NCI-H2107 (cell line): ENCODE measurements at regions not wholly inside any gene's neighbourhood (a gene's known extent, or its start where the extent isn't known, plus 50 kb on each side); places are given as distances from the start of the nearest gene placed in this dataset.
"Not testable (repeated sequence)": the region's sequence is repeated elsewhere in the genome, so short reads cannot be mapped to it uniquely, and the experiment has no call there.

Source experiments
- DNase-seq: peaks from one replicate; lab custom pipeline; 2025; lab: John Stamatoyannopoulos, UW

DNA sequence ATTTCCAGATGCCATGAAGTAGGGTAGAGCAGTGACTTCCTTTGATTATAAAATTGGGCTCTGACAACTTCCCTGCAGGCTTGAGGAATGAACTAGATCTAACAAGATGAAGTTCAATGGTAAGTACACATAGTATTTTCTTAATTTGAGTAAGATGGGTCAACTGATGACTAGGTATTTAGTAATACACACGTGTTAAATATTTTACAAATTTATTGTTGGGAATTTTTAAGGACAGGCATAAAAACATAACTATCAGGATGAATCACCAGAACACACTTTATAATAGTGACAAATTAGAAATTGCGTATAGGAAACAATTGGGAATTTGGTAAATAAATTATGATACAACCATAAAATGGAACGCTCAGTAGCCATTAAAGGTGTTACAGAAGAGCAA lies 762.4 kb upstream of the SLC35B3 start:
- no peak for DNase-seq

DNA sequence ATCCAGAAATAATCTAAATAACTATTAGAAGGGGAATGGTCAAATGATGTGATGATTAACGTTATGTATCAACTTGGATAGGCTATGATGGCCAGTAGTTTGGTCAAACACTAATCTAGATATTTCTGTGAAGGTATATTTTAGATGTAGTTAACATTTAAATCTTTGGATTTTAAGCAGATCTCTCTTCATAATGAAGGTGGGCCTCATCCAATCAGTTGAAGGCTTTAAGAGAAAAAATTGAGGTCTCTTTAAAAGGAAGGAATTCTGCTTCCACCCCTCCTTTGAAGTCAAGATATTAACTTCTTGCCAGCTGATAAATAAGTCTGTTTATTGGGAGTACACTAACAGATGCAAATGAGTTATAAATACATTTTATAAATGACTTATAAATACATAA lies 760.0 kb upstream of the SLC35B3 start:
- no peak for DNase-seq

DNA sequence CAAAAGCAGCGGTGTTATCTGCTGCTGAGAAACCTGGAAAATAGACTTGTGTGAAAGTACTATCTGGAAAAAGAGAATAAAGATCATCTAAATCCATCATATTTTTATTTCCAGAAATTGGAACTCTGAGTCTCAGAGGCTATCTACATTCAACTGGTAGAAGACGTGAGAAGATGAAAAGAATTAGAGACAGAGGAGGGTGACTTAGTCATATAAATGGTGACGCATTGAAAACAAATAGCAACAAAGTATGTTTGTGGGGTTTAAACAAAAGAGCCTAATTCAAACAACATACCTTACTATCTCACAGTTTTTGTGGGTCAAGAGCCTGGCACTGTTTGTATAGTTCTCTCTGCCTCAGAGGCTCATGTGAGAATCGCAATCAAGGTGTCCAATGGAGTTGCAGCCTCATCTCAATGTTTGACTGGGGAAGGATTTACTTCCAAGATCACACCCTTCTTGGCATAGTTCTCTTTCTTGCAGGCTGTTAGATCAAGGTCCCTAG lies 757.1 kb upstream of the SLC35B3 start:
- no peak for DNase-seq

DNA sequence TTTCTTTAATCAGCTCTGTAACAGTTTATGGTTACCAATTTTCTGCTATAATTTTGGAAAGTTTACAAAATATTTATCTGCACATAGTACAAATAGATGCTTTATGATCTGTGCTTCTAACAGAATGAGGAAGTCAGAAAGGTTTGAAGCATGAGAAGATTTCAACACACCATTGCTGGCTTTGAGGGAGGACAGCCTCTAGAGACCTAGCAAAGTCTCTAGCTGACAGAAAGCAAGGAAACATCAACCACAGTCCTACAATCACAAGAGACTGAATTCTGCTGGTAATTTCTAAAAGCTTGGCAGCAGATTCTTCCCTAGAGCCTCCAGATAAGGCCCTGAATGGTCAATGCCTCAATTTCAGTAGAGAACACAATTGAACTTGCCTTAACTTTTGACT lies 750.8 kb upstream of the SLC35B3 start:
- no peak for DNase-seq

DNA sequence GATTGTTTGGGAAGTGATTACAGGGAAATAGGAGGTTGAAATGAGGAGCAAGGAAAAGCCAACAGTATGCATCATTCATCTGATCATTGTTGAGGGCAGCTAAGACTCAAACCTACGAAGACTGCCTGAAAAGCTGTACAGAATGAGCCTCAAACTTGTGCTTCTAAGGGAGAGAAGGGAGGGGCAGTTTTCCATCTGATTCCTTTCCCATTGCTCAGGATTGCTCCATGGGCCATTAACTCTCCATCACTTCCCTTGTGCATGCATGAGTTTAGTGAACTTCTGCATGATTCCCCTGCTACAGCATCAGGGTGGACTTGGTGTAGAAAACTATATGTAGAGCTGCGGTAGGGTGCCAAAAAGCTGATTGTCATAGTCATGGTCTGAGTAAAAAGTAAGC lies 742.7 kb upstream of the SLC35B3 start:
- no peak for DNase-seq

DNA sequence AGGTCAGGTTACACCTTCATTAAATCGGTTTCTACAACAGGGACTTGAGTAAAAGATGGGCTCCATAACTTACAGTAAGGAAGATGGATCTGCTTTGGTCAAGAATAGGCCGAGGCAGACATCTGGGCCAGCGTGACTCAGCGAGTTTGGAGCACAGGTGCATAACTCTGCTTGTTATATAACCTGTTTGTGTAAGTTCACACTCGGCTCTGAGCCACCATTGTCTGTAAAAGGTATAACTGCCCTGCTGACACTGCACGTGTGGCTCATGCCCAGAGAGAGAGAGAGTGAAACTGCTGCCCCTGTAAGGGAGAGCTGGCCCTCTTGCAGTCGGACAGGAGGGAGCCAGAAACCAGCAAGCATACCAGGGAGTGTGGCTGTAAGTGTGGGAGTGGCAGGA lies 737.9 kb upstream of the SLC35B3 start:
- no peak for DNase-seq

DNA sequence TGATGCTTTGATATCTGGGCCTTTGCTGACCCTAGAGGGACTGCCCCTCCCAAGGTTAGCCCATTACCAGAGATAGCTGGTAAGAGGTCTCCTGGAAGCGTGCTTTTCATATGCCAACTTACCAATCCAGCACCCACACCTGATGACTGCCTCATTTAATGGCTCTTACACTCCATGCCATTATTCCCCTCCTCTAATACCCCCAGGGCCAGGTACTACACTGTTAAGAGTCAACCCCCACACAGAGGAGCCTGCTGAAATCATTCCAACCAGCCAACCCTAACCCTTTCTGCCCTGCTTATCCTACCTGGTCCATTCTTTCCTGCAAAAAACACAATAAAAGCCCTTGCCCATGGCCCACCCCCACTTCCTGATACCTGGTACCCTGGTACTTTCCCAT lies 736.8 kb upstream of the SLC35B3 start:
- no peak for DNase-seq

DNA sequence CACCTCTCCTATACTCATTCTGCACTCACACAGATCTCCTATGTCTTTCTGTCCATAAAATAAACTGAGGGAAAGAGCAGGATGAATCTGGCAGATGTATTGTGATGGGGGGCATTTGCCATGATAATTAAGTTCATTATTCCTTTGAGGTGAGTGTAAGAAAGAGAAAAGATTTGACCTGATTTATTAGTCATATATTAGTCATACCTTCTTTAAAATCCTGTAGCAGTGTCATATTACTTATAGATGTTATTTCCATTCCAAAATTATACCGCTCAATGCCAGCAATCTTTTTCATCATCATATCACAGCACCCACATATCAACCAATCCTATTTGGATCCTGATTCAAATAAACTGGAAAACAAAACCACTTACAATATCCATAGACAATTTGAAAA lies 733.3 kb upstream of the SLC35B3 start:
- no peak for DNase-seq

DNA sequence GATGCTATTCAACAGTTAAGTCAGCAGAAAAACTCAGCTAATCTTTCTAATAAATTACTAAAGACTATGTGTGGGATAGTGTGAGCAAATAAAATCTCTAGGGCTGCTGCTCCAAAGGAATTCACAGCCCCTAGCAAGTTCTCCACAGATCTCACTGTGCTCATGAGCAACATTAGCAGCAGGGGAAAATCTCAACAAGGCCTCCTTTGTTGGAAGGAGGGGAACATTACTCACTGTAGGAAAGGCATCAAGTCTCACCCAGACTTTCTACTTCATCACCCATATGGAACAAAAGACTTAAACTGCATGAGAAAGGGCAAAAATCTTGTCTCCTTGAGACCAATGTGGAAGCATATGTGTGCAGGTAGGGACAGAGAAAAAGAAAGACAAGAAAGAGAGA lies 726.4 kb upstream of the SLC35B3 start:
- no peak for DNase-seq

DNA sequence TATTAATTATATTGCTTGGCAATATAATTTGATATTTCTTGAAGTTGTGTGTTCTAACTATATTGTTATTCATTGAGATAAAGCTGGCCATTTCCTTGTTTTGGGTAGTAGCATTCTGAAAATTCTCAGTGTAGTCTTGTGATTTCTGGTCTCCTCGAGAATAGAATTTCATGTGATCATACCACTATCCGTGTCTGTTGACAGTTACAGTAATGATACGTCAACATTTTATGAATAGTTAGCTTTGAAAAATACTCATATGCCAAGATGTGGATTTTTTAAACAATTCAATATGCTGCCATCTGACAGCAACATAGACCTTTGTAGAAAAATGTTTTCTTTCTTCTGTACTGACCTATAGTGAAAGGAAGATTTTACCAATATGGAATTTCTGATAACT lies 723.7 kb upstream of the SLC35B3 start:
- no peak for DNase-seq

DNA sequence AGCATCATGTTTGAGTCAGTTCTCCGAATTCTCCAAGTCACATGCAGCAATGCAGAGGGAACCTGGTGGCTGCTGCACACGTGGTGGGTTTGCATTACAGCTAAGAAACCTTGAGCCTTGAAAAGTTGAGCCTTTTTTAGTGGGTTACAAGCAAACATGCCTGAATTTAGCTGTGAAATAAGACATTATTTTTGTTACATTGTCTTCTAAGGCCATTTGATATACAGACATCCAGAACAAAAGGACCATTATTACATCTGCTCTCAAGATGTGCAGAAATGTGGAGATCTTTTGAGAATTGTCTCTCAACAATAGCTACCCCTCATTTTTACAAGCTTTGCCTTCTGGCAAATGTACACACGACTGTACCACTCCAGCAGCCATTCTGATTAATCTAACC lies 720.5 kb upstream of the SLC35B3 start:
- no peak for DNase-seq

DNA sequence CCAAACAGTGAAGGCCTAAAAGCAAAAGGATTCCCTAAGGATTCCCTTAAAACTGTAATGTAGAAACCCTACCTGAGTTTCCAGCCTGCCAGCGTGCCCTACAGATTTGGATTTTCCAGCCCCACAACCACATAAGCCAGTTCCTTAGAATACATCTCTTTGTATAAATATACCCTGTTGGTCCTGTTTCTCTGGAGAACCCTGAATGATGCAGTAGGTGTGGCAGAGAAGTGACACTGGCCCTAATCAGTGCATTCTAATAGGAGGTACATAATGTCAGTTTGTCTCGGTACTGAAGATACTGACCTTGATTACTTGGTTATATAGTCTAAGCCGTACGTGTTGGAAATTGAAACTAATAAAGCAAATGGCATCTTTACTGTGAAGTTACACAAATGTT lies 707.8 kb upstream of the SLC35B3 start:
- DNase-seq = no peak

DNA sequence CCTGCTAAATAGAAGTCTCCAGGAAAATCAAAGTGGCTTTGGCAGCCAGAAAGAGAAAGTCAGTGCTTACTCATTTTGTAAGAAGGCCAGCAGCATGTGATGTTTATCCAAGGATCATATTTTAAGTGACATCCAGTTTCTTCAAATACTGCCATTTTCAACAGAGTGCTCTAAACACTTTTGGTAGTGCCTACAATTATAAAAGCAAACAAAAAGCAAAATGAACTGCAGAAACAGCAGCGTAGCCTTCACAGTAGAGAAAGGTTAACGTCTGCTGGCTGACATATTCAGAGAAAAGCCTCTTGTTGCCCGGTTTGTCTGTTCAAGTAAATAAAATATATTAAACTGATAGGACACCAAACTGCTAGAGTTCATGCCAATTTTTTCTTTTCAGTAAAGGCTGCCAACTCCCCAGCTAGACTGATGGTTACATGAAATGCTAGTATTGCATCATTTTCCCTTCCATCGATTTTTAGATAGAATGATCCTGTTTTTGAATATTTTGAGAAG lies 705.7 kb upstream of the SLC35B3 start:
- no peak for DNase-seq

DNA sequence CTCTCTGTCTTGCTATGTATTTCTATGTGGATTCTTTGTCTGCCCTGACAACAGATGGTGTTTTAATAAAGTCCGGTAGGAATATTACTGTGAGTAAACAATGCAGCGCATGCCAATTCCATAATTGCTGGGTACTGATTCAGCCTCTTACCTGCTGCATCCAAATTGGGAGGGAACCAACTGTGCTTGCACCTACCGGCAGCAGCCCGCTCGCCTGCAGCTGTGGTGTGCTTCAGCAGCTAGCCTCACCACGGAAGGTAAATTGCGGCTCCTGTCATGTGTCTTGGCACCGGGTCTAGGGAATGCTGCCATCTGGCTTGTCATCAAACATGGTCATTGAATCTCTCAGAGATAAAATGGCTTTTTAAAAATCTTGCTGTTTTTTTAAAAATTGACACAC lies 704.8 kb upstream of the SLC35B3 start:
- peak; percentile 68 for DNase-seq

DNA sequence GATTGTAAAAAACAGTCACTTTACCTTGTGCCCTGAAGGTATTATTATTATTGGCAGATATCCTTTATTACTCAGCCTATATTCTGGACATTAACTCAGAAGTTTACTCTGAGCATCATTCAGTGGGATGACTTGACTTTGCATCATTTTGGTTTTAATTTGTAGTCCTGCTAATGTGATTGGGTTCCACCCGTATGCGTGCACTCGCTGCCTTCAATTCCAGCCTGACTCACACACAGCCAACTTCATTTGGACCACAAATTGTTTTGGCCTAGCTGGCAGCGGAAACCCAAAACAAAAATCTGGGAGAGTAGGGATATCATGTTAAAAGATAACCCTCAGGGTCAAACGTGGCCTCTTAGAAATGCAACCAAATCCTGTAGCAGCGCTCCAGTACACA lies 704.4 kb upstream of the SLC35B3 start:
- DNase-seq = no peak

DNA sequence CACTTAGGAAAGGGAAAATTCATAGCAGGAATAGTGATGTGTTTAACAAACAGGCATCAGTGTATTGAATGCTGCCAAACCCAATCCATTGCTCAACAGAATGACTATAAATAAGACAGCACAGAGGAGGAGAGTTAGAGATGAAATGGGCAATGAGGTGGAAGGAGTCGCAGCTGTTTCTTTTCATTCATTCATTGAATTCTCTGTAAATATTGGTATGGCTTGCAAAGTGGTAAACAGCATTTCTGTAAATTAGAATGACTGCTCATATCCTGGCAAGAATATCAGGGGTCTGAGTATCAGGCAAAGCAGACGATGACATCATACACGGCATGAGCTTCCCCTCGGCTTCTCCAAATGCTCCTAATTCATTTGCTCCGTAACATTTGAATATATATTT lies 703.6 kb upstream of the SLC35B3 start:
- DNase-seq = no peak

DNA sequence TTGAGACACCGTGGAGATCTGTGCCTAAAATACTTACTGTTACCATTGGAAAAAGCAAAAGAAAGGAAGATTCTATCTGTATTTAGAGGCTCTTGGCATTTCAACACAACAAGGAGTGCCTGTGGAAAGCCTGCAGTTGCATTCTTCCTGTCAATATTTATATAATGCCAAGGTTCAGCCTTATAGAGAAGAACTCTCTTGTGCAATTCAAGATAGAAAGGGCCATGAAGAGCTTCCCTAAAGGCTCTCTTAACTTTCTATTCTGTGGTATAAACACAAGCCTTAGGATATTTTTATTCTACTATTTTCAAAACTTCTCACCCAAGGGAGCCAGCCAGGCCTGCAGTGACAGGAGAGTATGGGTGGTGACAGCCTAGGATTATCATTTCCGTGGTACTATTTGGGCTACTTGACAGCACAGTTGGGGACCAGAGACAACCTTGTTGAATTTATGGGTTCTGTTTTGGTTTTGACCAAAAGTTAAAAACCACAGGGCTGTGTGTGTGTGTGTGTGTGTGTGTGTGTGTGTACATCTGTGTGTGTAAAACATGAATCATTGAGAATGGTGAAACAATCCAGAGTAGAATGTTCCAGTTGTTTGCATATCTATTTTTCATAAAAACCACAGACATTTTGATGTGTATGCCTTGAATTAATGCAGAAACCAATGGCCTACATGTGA lies 700.9 kb upstream of the SLC35B3 start:
- no peak for DNase-seq

DNA sequence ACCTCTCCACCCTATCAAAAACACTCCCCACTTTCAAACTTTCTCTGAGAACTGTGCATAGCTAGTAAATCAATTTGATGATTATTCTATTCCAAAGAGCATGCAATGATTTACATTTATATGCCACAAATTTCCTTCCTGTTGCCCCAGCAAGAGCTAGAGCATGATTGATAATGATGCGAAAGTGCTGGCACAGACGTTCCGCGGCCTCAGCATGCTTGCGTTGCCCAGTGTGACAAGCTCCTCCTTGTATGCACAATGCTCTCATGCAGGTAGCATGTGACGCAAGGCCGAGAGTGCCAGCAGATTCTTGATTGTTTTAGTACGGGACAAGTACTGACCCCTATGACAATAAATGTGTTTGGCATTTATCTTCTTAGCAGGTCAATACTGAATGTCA lies 696.3 kb upstream of the SLC35B3 start:
- DNase-seq = peak; percentile 9

DNA sequence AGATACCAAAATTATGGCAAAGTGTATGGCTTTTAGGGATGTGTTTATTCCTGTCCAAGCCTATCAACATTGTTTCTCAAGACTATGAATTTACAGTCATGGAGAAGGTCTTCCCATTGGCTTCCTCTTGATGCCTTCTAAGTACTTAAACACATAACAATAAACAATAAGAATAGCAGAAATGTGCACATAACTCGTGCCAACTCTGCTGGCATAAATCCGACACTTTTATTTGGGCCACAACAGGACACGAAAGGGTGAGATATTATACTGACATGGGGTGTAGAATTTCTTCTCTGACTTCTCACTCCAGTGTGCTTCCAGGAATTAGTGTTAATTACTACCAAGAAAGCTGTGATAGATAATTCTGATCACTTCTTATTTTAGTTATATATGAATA lies 695.9 kb upstream of the SLC35B3 start:
- no peak for DNase-seq

DNA sequence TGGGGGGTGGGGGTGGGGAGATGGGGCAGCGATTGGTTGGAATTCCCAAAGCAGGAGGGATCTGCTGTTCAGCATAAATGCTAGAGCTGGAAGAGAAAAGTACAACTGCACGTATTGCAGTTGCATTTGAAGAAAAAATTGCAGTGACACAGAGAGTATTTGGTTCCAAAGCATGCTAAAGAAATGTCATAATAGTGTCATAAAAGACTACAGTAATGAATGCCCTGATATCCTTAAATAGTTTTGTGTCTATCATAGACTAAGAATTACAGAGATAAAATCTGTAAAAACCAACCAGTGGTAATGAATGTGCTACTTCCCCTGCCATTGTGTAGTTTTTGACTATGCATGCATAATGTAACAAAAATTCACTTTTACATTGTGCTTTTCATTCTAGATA lies 693.6 kb upstream of the SLC35B3 start:
- DNase-seq = no peak

DNA sequence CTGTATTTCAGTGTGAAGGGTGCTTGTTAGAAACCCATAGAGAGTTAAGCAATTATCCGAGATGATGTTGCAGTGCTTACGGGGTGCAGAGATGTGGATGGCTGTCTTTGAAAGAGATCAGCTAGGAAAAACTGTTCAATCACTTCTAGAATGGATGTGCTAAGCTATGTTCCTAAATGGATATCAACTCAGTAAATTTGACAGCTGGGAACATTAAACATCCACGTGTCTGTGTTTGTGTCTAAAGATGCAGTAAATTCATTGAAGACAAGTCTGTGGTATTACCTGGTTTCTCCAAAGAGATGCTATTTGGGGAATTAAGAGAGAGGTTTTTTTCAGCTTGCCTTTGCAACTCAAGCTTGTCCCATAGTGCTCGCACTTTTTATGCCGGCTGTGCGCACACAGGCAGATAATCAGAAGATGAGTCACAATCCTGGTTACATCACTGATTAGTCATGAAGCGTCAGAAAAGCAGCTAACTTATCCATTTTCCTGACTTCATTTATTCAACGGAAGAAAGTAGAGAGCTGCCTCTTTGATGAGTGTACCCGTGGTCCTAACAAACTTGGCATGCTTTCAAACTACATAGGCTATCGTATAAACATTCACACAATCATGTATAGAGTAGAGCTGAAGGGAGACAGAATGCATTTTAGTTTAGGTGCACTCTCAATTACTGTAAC lies 691.7 kb upstream of the SLC35B3 start:
- no peak for DNase-seq

DNA sequence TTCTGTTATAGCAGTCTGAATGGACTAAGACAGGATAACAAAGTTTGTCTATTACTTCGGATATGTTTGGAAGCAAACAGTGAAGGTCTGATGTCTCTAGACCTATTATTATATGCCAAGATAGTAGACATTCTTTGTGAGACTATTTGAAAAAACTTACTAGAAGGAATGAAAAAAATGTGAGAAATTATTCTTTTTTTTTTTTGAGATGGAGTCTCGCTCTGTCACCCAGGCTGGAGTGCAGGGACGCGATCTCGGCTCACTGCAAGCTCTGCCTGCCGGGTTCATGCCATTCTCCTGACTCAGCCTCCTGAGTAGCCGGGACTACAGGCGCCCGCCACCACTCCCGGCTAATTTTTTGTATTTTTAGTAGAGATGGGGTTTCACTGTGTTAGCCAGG lies 690.7 kb upstream of the SLC35B3 start:
- DNase-seq = not testable (repeated sequence)

DNA sequence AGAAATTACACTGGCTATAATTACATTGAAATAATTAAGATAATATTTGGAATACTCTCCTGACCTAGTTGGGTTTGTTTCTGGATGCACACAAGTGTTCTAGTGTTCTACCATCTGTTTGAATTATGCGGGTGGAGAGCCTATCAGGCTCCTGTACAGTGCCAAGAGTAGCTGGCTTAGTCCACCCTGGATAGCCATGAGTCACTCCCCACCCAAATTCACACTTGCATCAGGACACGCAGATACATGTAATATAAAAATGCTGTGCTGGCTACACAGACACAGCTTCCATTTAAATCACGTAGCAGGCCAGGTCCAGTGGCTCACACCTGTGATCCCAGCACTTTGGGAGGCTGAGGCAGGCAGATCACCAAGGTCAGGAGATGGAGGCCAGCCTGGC lies 686.2 kb upstream of the SLC35B3 start:
- no peak for DNase-seq

DNA sequence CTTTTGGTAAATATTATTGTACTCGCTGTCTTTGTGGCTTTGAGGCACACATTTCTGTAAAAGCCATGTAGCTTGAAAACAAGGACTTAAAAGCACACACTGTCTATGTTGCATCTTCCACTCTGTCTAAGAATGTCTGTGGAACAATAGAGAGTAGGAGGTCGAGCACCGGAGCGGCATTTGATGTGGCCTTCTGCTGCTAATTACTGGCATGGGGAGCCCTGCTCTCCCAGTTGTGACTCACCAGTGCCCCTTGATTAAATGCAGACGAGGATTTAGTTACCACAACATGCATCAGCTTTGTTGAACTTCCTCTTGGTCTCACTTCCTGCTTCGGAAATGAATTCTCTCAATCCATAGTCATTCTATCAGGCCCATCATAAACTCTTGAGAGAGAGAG lies 680.7 kb upstream of the SLC35B3 start:
- no peak for DNase-seq
